Endometrial microvascular endothelial cells (primary cell): ENCODE measurements at regions not wholly inside any gene's neighbourhood (a gene's known extent, or its start where the extent isn't known, plus 50 kb on each side); places are given as distances from the start of the nearest gene placed in this dataset.

Source experiments
- in situ Hi-C: cut with HindIII; loops from 2 replicates; pipeline ENCODE4 v1.10.0; 2017; ENCODE audit warnings: low sequenced_read_pairs, low pct_unique_long_range_greater_than_20kb; ENCODE audit errors: inconsistent ontology term

DNA sequence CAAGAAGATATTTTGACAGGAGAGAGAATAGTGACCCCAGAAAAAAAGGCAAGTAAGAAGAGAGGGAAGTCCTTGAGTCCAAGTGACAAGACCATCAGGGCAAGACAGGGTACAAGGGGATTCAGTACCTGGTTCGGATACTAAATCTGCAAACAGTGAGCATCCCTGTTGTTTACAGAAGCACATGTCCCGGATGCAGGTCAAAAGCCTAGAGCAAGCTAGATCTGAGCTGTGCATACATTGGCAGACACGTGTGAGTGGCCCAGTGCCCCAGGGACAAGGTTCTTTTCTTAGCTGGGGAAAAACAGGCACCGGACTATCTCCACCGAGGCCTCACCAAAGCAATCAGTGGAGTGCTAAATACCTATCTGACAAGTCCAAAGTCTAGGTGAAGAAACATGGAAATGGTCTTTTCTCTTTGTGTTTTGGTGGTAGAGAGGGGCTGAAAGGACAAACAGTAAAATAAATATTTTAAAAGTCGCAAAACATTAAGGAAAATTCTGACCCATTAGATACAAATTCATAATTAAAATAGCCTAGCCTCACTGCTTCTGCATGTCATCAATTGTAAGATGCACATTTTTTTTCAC is 165.2 kb downstream of the SUCLG1 start:
- in situ Hi-C loops = no loop called here

DNA sequence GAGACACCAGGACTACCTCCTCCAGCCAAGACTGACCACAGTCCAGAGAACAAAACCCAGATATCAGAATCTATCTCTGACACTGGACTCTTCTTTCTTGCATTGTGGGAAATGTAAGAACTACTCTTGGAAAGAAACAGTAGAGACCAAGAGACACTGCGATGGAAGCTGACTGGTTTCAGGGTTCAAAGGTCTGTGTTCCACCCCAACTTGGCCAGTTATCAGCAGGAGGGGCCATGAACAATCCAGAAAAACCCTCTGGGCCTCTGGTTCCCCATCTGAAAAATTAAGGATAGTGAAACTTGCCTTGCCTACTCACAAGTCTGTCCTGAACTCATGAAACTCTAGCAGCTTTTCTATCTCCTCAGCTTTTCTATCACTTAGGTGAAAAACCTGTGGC is 166.5 kb downstream of the SUCLG1 start:
- in situ Hi-C loops = no loop called here

DNA sequence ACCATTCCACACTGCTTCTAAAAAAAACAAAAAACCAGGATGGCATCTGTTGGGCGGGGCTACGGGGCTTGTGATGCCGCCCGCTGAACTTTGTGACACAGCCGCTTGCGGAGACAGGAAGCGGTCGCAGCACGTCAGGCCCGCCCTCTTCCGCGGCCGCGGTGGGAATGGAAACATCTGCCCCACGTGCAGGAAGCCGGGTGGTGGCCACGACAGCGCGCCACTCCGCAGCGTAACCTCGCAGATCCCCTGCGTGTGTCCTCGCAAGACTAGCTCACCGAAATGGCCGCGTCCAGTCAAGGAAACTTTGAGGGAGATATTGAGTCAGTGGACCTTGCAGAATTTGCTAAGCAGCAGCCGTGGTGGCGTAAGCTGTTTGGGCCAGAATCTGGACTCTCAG is 168.5 kb downstream of the SUCLG1 start:
- in situ Hi-C loops = no loop called here

DNA sequence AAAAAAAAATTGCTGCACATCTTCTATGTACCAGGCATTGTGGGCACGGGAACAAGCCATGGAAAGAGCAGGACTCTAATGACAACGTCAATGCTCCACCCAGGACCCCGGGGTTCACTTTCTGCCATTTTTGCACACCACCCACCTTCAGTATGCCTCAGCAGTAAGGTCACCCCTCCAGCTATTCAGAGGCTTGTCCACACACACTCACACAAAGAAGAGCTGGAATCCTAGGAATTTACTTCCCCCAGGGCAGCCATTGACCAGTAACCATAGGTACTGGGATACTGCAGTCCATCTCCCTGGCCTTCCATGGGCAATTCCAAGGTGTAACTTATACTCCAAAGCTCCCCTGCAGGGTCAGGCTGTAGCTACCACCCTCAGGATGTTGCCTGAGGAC is 170.8 kb downstream of the SUCLG1 start:
- in situ Hi-C loops = no loop called here

DNA sequence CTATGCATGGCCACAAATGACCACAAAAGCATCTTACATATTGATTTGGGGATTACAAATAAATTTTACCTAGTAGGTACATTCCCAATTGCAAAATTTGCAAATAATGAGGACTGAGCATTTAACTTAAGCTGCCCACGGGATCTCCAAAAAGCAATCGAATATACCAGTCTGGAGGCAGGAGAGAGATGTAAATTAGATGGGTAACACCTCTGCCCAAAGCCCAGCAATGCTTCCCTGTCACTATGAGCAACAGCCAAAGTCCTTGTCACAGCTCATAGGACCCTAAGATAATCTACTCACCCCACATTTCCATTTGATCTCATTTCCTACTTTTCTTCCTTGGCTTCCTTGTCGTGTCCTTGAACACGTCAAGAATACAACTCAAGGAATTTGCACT is 172.2 kb downstream of the SUCLG1 start:
- in situ Hi-C loops = no loop called here

DNA sequence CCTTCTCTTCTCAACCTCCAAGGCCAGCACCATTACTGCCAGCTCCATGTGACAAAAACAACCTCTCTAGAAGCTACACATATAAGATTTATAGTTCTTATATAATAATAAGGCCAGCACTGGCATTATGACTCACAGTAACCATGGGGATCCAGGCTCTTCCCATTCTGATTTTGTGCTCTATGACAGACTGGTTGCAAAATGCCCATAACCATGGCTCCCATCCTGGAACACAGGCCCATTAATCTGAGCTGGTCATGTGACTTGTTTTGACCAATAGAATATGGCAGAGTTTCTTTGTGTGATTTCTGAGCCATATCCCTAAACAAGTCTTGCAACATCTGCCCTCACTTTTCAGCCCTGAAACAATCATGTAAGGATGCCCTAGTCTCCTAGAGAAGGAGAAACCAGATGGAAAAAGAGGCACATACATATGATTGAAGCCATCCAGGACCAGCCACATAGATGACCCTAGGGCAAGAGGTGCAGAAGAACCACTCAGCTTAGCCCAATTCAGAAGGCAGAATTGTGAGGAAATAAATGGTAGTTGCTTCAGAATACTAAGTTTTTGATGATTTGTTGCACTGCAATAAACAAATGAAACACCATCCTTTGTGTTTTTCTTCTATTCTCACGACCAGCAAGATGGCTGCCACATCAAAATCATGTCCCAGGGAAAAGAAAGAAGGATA is 173.9 kb downstream of the SUCLG1 start:
- in situ Hi-C loops = no loop called here

DNA sequence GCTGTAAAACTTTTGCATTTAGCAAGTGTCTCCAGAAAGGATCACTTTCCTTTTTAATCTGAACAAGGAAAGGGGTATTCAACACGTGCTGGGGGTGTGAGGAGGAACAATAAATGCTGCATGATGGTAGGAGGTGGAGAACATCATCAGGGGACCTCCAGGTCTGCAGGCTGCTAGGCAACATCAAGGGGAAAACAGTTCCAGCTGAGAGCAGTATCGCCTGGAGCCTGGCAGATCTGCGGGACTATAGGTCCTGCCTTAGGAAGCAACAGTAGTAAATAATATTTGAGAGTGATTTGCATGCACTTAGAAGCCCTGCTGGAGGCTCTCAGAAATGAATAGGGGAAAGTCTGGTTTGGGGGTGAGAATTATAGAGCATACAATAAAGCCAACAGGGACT is 175.6 kb downstream of the SUCLG1 start:
- in situ Hi-C loops = no loop called here

DNA sequence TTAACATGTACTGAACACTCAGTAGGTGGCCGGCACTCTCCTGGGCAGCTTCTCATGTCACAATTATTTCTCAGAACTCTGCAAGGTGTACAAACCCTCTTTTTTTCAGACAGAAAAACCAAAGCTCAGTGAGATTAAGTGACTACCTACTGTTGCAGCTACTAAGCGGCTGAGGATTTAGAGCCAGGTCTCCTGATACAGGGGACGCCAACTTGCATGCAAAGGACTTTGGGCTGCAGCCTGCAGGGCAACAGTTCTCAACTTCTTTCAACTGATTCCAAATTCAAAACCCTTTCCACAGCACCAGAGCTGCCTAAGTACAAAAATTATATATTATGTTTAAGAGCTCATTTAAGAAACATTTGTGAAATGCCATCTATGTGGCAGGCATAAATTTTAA is 177.6 kb downstream of the SUCLG1 start:
- in situ Hi-C loops = no loop called here

DNA sequence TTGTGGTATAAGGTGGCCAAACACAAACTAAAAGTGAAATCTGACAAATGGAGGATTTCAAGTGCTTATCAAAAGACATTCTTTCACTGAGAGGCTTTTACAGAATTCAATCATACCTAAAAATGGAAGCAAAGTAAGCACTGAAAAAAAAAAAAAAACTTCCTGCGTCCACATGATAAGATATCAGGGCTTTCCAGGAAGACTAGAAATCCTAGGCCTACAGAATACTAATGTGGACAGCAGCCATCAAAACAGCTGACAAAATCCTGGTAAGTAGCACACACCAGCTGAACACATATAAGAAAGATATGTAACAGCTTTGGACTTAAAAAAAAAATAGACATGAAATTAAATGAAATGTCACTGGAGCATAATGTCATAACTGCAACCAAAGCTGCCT is 178.2 kb downstream of the SUCLG1 start:
- in situ Hi-C loops = no loop called here

DNA sequence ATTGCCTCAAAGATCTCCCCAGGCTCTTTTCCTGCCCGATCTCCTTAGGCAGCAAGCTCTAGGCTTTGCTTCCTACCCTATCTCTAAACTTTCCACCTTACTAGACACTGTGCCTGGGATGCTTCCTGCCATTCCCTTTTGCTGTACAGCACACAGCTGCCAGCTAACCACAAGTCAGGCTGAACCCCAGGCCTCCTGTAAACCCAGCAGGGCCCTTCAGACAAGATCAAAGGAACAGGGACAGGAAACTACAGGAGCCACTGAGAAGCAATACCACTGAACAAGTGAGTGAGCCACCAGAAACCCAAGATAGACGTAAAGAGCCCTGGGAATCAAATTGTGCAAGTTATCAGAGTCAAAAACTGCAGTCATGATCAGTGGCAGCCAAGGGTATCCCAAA is 180.7 kb downstream of the SUCLG1 start:
- in situ Hi-C loops = no loop called here

DNA sequence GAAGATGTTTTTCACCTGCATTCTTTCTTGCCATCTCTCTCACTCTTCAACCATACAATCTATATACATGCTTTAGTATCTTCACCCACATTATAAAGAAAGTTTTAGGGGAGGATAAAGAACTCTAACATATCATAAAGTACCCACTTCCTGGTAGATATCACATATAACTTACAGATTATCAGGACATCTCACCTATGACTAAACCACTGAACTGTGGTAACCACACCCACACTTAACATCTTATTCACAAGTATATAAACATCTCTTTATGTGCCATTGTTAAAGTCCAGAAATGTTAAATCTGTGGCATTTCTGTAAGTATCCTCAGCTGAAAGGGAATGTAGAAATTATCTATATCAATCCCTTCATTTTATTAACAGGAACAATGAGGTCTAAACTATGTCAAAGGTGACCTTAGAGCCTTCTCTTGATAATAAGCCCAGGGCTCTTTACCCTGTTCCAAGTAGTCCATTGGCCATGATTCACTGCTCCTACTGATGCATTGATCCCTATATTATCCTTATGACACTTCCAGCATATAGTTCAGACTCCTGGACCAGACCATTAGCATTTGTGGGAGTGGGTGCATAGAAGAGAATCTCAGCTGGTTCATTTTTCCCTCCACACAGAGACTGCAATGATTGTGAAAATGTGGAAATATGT is 182.4 kb downstream of the SUCLG1 start:
- in situ Hi-C loops = no loop called here

DNA sequence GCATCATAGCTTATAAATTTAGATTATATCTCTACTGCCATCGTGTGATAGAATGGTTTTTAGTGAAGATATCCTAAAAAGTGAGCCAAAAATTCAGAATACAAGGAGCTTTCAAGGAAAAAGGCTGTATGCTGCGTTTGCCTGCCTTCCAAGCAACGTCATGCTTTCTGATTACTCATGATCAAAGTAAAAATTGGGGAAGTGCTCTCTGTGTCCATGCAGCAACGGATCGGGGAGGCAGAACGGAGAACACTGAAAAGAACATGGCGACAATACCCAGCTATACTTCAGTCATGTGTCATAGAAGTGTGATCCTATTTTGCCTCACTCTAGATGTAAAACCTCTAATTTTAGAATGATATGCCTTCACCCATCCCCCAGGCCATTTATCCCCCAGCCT is 185.7 kb downstream of the SUCLG1 start:
- in situ Hi-C loops = no loop called here

DNA sequence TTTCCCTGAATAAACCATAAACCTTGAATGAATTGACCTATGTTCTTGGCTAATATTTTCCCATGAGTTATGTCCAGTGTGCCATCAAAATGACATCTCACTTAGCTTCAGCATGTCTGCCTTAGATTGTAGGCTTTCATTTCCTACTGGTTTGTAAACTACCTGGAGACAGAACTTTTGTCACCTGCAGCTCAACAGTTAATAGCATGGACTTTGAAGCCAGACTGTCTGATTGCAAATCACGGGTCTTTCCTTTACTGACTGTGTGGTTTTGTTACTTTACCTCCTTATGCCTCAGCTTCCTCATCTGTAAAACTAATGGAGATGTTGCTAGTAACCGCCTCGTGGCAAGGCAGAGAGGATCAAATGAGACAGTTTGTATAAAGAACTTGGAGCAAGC is 187.1 kb downstream of the SUCLG1 start:
- in situ Hi-C loops = no loop called here

DNA sequence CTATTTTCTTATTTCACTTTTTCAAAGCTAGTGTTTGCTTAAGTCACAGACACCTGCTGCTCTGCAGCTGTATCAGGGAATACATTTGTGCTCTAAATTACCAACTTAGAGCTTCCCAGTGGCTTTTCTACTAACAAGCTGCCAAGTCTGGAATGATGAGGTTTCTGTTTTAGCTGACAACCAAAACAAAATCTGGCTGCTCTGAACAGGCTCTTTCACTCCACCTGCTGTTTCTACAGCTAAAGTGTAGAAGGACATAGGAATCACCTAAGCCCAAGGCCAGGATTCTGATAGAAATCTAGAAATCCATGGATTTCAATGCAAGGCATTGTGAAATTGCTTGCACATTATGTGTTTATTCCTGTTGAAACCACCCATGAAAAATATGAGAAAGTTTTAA is 201.2 kb downstream of the SUCLG1 start:
- in situ Hi-C loops = no loop called here

DNA sequence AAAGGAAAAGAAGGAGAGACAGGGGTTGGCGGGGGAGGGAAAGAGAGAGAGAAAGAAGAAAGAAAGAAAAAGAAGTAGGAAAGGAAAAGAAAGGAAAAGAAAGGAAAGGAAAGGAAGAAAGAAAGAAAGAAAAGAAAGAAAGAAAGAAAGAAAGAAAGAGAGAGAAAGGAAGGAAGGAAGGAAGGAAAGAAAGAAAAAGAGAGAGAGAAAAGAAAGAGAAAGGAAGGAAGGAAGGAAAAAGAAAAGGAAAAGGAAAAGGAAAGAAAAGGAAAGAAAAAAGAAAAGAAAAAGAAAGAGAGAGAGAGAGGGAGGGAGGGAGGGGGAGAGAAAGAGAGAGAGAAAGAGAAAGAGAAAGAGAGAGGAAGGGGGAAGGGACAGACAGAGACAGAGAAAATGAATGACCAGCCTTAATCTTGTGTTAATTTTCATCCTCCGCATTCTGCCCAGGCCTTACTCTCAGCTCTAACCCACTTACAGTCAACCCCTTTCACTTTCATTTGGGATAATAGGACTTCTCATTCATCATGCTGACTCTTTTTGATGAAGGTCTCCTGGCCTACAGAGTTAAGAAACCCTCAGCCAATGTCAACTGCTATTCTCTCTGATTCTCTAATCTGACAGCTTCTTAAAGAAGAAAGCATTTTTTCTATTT is 207.3 kb downstream of the SUCLG1 start:
- in situ Hi-C loops = no loop called here

DNA sequence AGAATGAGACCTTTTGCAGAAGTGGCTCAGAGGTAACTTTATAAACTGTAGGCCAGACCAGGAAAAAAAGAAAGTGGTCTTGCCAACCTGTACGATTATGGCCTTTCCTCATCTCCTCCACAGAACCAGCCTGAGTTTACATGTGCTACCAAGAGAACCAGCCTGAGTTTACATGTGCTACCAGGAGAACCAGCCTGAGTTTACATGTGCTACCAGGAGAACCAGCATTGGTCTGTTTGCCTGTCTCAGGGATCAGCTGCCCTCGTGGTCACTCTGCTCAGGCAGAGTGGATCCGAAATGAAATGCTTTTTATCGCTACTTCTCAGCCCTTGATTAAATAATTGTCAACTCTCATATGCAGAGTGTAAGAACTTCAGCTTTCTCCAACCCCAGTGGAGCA is 209.9 kb downstream of the SUCLG1 start:
- in situ Hi-C loops = no loop called here

DNA sequence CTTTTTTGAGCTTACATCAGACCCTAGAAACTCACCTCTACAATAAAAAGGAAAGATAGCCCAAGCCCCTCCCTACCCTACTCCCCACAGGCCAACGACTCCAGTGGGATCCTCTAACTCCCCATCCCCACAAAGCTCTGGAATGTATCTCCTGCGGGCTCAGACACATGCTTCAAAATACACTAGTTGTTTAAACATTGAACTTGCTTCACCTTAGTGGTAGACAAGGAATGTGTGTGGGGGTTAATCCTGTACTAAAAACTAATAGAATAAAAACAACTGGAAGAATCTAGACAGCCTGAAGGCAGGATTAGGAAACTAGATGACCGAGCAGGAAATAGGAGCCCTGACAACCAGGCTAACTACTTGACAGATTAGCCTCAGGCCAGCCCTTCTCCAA is 211.5 kb downstream of the SUCLG1 start:
- in situ Hi-C loops = no loop called here

DNA sequence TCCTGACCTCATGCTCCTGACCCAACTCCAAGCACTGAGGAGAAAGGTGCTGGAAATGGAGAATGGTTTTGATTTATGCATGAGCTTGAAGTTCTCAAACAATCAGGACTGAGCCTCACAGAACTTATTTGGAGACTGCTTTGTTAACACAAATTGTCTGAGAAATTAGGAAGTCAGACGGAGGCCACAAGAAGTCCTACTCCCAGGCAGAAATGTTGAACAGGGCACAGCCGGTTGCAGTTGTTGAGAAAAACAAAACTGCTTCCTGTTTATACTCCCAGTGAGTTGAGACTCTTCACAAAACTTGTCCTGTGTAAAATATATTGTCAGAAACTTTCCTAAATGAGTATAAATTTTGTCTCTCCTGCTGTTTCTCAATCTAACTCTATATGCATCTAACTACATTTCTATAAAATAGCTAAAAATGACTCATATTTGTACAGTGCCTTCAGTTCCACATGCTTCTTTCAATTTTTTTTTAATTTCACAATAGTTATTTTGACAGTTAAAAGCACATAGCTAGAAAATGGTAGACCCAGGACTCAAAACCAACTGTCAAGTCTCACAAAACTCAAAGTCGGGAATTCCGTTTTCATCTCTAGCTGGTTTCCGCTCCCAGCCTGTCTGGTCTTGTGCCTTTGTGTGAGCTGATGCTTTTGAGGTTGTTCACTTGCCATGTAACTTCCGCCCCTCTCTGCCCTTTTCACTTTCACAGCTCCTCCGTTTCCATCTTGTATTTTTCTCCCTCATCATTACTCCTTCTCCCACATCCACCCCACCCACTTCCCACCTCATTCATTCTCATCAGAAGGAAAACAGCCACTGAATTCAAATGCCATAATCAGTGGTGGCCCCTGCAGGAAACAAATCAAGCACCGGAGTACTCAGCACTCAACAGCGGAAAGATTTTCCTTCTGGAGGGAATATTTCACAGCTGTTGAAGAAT is 215.0 kb downstream of the SUCLG1 start:
- in situ Hi-C loops = no loop called here

DNA sequence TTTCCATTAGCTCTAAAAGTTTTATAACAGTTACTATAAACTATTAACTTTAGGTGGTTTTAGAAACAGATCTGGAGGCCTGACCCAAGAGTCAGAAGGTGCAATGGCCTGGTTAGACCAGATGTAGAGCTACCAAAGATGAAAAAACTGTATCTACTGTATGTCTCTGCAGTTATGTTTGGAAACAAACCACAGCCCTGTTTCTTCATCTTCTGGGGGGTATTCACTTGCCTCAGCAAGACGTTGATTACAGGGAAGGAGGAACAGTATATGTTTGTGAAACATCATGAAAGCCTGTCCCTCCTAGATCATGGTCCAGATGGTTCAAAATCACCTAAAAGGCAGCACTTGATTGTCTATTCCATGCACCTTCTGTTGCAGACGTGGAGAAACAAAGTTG is 220.2 kb downstream of the SUCLG1 start:
- in situ Hi-C loops = no loop called here
